Activated CD8-positive, alpha-beta T cell treated with anti-CD3 and anti-CD28 coated beads for 36 hours (primary cell): ENCODE measurements at regions not wholly inside any gene's neighbourhood (a gene's known extent, or its start where the extent isn't known, plus 50 kb on each side); places are given as distances from the start of the nearest gene placed in this dataset.

ENCODE experiments used
- ATAC-seq: fragments of 200-7000 bp; cut with Tn5 transposase; one replicate; pipeline ENCODE4 v1.10.0; 2021; ENCODE audit warnings: mild to moderate bottlenecking, moderate library complexity
- CTCF ChIA-PET: fragments of 350-600 bp; sonication (Branson Sonifier 250); formaldehyde crosslinking; loops from one replicate; lab custom pipeline; 2021; ENCODE audit warnings: antibody characterized with exemption; lab: Charles Lee
- POLR2A ChIA-PET: fragments of 350-600 bp; sonication (Branson Sonifier 250); formaldehyde crosslinking; loops from one replicate; lab custom pipeline; 2021; ENCODE audit warnings: antibody characterized with exemption; lab: Charles Lee
- DNase-seq: peaks from one replicate; pipeline ENCODE4 v3.0.0-alpha.2; 2020
- H3K27ac Mint-ChIP-seq: one replicate; pipeline ENCODE4 v1.8.0; 2021; ENCODE audit warnings: mild to moderate bottlenecking, mixed read lengths
- H3K27me3 Mint-ChIP-seq: one replicate; pipeline ENCODE4 v1.8.0; 2021; ENCODE audit warnings: mixed read lengths
- H3K36me3 Mint-ChIP-seq: one replicate; pipeline ENCODE4 v1.8.0; 2021; ENCODE audit warnings: low read depth, mixed read lengths
- H3K4me1 Mint-ChIP-seq: one replicate; pipeline ENCODE4 v1.8.0; 2021; ENCODE audit warnings: low read depth, mixed read lengths
- H3K4me3 Mint-ChIP-seq: one replicate; pipeline ENCODE4 v1.8.0; 2021; ENCODE audit warnings: mild to moderate bottlenecking, moderate library complexity, mixed read lengths
- H3K9me3 Mint-ChIP-seq: one replicate; pipeline ENCODE4 v1.8.0; 2021; ENCODE audit warnings: mixed read lengths
- intact Hi-C: fragments of 100-400 bp; cut with micrococcal nuclease; formaldehyde crosslinking; loops from one replicate; pipeline ENCODE4 v1.10.0; 2022
- TF ChIP-seq, protein P1 (sequence below): fragments of 200-600 bp; IDR thresholded peaks from one replicate; pipeline ENCODE4 v1.8.0; 2022; ENCODE audit warnings: antibody characterized with exemption, mild to moderate bottlenecking

DNA sequence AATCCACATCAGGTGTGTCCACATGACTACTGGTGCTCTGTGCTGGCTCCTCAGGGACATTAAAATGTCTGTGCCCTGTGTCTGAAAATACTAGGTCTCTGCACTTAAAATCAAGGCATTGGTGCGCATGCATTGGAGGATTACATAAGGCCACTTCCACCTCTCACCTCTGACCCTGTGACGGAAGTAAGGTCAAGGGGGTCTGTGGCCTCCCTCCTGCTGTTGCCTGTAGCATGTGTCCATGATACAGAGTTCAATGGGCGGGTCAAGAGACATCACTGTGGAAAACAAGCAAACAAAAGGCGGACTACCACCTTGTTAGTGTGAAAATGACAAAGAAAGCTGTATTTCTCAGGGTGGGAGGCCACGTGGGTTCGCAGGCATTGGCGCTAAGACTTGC, 208.6 kb upstream of the PWP1 start:
- H3K4me3 Mint-ChIP-seq = no peak overlapping the region
- ChIA-PET CTCF (no interaction called here), POLR2A (no interaction called here)
- DNase-seq (no peak), ATAC-seq (no peak)
- no peak overlapping the region for H3K27ac Mint-ChIP-seq
- H3K9me3 Mint-ChIP-seq = no peaks in the 10 kb centered on the region
- TF ChIP-seq, protein P1, sequence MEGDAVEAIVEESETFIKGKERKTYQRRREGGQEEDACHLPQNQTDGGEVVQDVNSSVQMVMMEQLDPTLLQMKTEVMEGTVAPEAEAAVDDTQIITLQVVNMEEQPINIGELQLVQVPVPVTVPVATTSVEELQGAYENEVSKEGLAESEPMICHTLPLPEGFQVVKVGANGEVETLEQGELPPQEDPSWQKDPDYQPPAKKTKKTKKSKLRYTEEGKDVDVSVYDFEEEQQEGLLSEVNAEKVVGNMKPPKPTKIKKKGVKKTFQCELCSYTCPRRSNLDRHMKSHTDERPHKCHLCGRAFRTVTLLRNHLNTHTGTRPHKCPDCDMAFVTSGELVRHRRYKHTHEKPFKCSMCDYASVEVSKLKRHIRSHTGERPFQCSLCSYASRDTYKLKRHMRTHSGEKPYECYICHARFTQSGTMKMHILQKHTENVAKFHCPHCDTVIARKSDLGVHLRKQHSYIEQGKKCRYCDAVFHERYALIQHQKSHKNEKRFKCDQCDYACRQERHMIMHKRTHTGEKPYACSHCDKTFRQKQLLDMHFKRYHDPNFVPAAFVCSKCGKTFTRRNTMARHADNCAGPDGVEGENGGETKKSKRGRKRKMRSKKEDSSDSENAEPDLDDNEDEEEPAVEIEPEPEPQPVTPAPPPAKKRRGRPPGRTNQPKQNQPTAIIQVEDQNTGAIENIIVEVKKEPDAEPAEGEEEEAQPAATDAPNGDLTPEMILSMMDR = no peak
- no peaks in the 10 kb centered on the region for H3K36me3 Mint-ChIP-seq
- intact Hi-C loops = no loop called here
- H3K27me3 Mint-ChIP-seq = no peaks in the 10 kb centered on the region
- peaks cover 28% of the 10 kb centered on the region for H3K4me1 Mint-ChIP-seq

- ChIA-PET POLR2A (no interaction called here), CTCF (no interaction called here)
- intact Hi-C loops = no loop called here
- Mint-ChIP-seq H3K27ac (no peak overlapping the region), H3K36me3 (no peaks in the 10 kb centered on the region), H3K4me1 (peaks cover 24% of the 10 kb centered on the region), H3K4me3 (no peak overlapping the region), H3K9me3 (no peaks in the 10 kb centered on the region), H3K27me3 (no peaks in the 10 kb centered on the region)
- ATAC-seq (no peak), DNase-seq (no peak)
- TF ChIP-seq, protein P1 = no peak
These were observed 207.5 kb upstream of the PWP1 start for GRCh38 chr12:107477947-107478610.

- Mint-ChIP-seq H3K36me3 (no peaks in the 10 kb centered on the region), H3K9me3 (no peaks in the 10 kb centered on the region), H3K27me3 (no peaks in the 10 kb centered on the region), H3K4me3 (no peak overlapping the region), H3K27ac (no peak overlapping the region), H3K4me1 (peaks cover 24% of the 10 kb centered on the region)
- TF ChIP-seq, protein P1 = no peak
- DNase-seq = no peak
- ChIA-PET POLR2A (no interaction called here), CTCF (no interaction called here)
- no peak for ATAC-seq
- intact Hi-C loops = no loop called here
These were observed 206.7 kb upstream of the PWP1 start for GRCh38 chr12:107478881-107479280.

- ChIA-PET POLR2A (no interaction called here), CTCF (no interaction called here)
- Mint-ChIP-seq H3K27ac (no peak overlapping the region), H3K27me3 (no peaks in the 10 kb centered on the region), H3K36me3 (no peaks in the 10 kb centered on the region), H3K4me1 (peaks cover 22% of the 10 kb centered on the region), H3K9me3 (no peaks in the 10 kb centered on the region), H3K4me3 (no peak overlapping the region)
- TF ChIP-seq, protein P1 = no peak
- intact Hi-C loops = no loop called here
- ATAC-seq (no peak), DNase-seq (no peak)
These were observed 204.6 kb upstream of the PWP1 start for GRCh38 chr12:107480836-107481608.

DNA sequence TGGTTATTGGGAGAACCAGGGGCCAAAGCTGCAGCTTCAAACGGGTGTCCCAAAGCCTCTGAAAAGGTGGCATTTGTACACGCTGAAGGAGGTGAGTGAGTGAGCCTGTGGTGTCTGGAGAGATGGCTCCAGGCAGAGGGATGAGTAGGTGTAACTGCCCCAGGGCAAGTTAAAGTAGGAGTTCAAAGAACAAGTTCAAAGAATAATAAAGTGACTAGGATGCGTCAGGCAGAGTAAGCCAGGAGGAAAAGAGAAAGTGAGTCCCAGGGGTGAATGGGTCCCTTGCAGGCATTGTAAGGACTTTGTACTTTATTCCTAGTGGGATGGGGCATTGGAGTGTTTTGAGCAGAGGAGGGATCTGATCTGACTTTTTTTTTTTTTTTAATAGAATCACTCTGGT, 201.4 kb upstream of the PWP1 start:
- DNase-seq (no peak), ATAC-seq (no peak)
- H3K4me3 Mint-ChIP-seq = no peak overlapping the region
- H3K9me3 Mint-ChIP-seq = no peaks in the 10 kb centered on the region
- no peak overlapping the region for H3K27ac Mint-ChIP-seq
- TF ChIP-seq, protein P1 = no peak
- peaks cover 40% of the 10 kb centered on the region for H3K4me1 Mint-ChIP-seq
- intact Hi-C loops = no loop called here
- ChIA-PET POLR2A (no interaction called here), CTCF (no interaction called here)
- no peaks in the 10 kb centered on the region for H3K36me3 Mint-ChIP-seq
- no peaks in the 10 kb centered on the region for H3K27me3 Mint-ChIP-seq
